Testis (tissue), 2 donors: ENCODE measurements at regions not wholly inside any gene's neighbourhood (a gene's known extent, or its start where the extent isn't known, plus 50 kb on each side); places are given as distances from the start of the nearest gene placed in this dataset.
"Not testable (repeated sequence)": the region's sequence is repeated elsewhere in the genome, so short reads cannot be mapped to it uniquely, and the experiment has no call there.

Experiments
- DNase-seq: peaks from one replicate; pipeline ENCODE4 v3.0.0-alpha.2; 2019
- H3K27ac ChIP-seq, 2 donors: fragments of 200-600 bp; sonication (generic); one replicate each; pipeline ENCODE4 v1.5.1; 2019
- H3K27me3 ChIP-seq: fragments of 200-600 bp; sonication (generic); one replicate; pipeline ENCODE4 v1.5.1; 2019
- H3K36me3 ChIP-seq: fragments of 200-600 bp; sonication (generic); one replicate; pipeline ENCODE4 v1.5.1; 2017; ENCODE audit warnings: low read depth; ENCODE audit errors: missing control alignments
- H3K4me1 ChIP-seq: fragments of 200-600 bp; sonication (generic); one replicate; pipeline ENCODE4 v1.5.1; 2019
- H3K4me3 ChIP-seq, 2 donors: fragments of 200-600 bp; sonication (generic); one replicate each; pipeline ENCODE4 v1.5.1; 2017 to 2019
- H3K9me3 ChIP-seq: fragments of 200-600 bp; sonication (generic); one replicate; pipeline ENCODE4 v1.5.1; 2017
- CTCF ChIP-seq, 3 experiments: fragments of 450-650 bp in 2 of 3; fragments of 200-600 bp in 1 of 3; sonication (generic) in 1 of 3; IDR thresholded peaks; one replicate each; pipeline ENCODE4 v1.5.1; 2016 to 2019; ENCODE audit warnings: antibody characterized with exemption in 3 of 3, mild to moderate bottlenecking in 2 of 3, moderate library complexity in 1 of 3
- POLR2A ChIP-seq: fragments of 450-650 bp; IDR thresholded peaks from one replicate; pipeline ENCODE4 v1.6.1; 2017; ENCODE audit warnings: antibody characterized with exemption, mild to moderate bottlenecking, moderate library complexity
- WGBS, 2 donors: methylation state at CpG; one replicate each; pipeline ENCODE4 v1.1.5; 2018; 5-methylcytosine and 5-hydroxymethylcytosine counted together
- intact Hi-C: fragments of 100-400 bp; cut with DNase I; formaldehyde crosslinking; loops from one replicate; pipeline ENCODE4 v1.15.1; 2023; ENCODE audit warnings: low total_unique reads

GRCh38 chr13:90276216-90276615 lies 1071.3 kb upstream of the MIR17HG start:
- TF ChIP-seq POLR2A (no peak), CTCF (IDR thresholded peaks at IDR 0.05) (no peak)
- Histone ChIP-seq H3K4me1 (no peaks in the 10 kb centered on the region), H3K27me3 (no peaks in the 10 kb centered on the region), H3K4me3 (no peak overlapping the region), H3K27ac (no peak overlapping the region), H3K9me3 (no peaks in the 10 kb centered on the region), H3K36me3 (no peaks in the 10 kb centered on the region)
- whole genome bisulfite sequencing, 2 donors, result 91 to 98% methylated on average over 1 of the region's 1 CpG
- intact Hi-C loops, result no loop called here
- DNase-seq, result no peak

GRCh38 chr13:90278231-90278630 lies 1069.3 kb upstream of the MIR17HG start:
- H3K9me3 ChIP-seq, DNase-seq, intact Hi-C loops, H3K4me1 ChIP-seq, H3K36me3 ChIP-seq, H3K27me3 ChIP-seq, H3K27ac ChIP-seq, H3K4me3 ChIP-seq: not testable (repeated sequence)
- WGBS, 2 donors, result 90 to 91% methylated on average over 3 of the region's 3 CpGs

GRCh38 chr13:90281709-90282108 lies 1065.8 kb upstream of the MIR17HG start:
- DNase-seq, result no peak
- no peaks in the 10 kb centered on the region for H3K4me1 ChIP-seq
- H3K27me3 ChIP-seq, result no peaks in the 10 kb centered on the region
- H3K4me3 ChIP-seq, result no peak overlapping the region
- no peaks in the 10 kb centered on the region for H3K36me3 ChIP-seq
- H3K9me3 ChIP-seq, result no peaks in the 10 kb centered on the region
- TF ChIP-seq CTCF (IDR thresholded peaks at IDR 0.05), result no peak
- no peak for TF ChIP-seq POLR2A
- no peak overlapping the region for H3K27ac ChIP-seq
- intact Hi-C loops, result no loop called here

GRCh38 chr13:90287521-90287920 lies 1060.0 kb upstream of the MIR17HG start:
- H3K4me3 ChIP-seq, result no peak overlapping the region
- no peak for DNase-seq
- no peaks in the 10 kb centered on the region for H3K9me3 ChIP-seq
- no peaks in the 10 kb centered on the region for H3K4me1 ChIP-seq
- no peaks in the 10 kb centered on the region for H3K27me3 ChIP-seq
- no peak overlapping the region for H3K27ac ChIP-seq
- TF ChIP-seq CTCF (IDR thresholded peaks at IDR 0.05), result no peak
- TF ChIP-seq POLR2A, result no peak
- no peaks in the 10 kb centered on the region for H3K36me3 ChIP-seq
- WGBS, 2 donors, result 74 to 88% methylated on average over 8 of the region's 8 CpGs
- intact Hi-C loops, result no loop called here

GRCh38 chr13:90293793-90294361 lies 1053.6 kb upstream of the MIR17HG start:
- TF ChIP-seq POLR2A (no peak), CTCF (IDR thresholded peaks at IDR 0.05) (no peak)

More at GRCh38 chr13:90293793-90294361, 1053.6 kb upstream of the MIR17HG start:
- 86 to 94% methylated on average over 7 of the region's 7 CpGs for WGBS, 2 donors
- Histone ChIP-seq H3K27me3 (no peaks in the 10 kb centered on the region), H3K4me3 (no peak overlapping the region), H3K4me1 (no peaks in the 10 kb centered on the region), H3K36me3 (no peaks in the 10 kb centered on the region), H3K9me3 (no peaks in the 10 kb centered on the region), H3K27ac (no peak overlapping the region)
- DNase-seq, result no peak
- intact Hi-C loops, result no loop called here
